Activated naive CD4-positive, alpha-beta T cell treated with anti-CD3 and anti-CD28 coated beads, Interleukin-2, amount 50 U/mL, for 72 hours (primary cell): ENCODE measurements at regions not wholly inside any gene's neighbourhood (a gene's known extent, or its start where the extent isn't known, plus 50 kb on each side); places are given as distances from the start of the nearest gene placed in this dataset.
"Not testable (repeated sequence)": the region's sequence is repeated elsewhere in the genome, so short reads cannot be mapped to it uniquely, and the experiment has no call there.

Source experiments
- ATAC-seq, 2 donors: fragments of 150-1000 bp; cut with Tn5 transposase; 2 replicates each; pipeline ENCODE4 v1.10.0; 2021; ENCODE audit warnings: mild to moderate bottlenecking in 2 of 2, moderate library complexity in 2 of 2
- DNase-seq, 2 donors: peaks; one replicate each; pipeline ENCODE4 v3.0.0; 2021 to 2022; ENCODE audit warnings: low spot score in 2 of 2
- H3K27ac Mint-ChIP-seq, 2 donors: one replicate each; pipeline ENCODE4 v1.8.0; 2022; ENCODE audit warnings: mild to moderate bottlenecking in 2 of 2, mixed read lengths in 2 of 2
- H3K36me3 Mint-ChIP-seq, 2 donors: one replicate each; pipeline ENCODE4 v1.8.0; 2022; ENCODE audit warnings: mixed read lengths in 2 of 2
- H3K9me3 Mint-ChIP-seq, 2 donors: one replicate each; pipeline ENCODE4 v1.8.0; 2022; ENCODE audit warnings: mixed read lengths in 2 of 2

- no peak for ATAC-seq
- Mint-ChIP-seq H3K27ac (no peak overlapping the region), H3K9me3 (no peaks in the 10 kb centered on the region), H3K36me3 (no peaks in the 10 kb centered on the region)
- DNase-seq: no peak
Measured at GRCh38 chr12:88338486-88338885, 196.4 kb downstream of the TMTC3 start.

GRCh38 chr12:88339254-88339949 is 197.3 kb downstream of the TMTC3 start:
- ATAC-seq (no peak), DNase-seq (no peak)
- no peak overlapping the region for H3K27ac Mint-ChIP-seq
- no peaks in the 10 kb centered on the region for H3K9me3 Mint-ChIP-seq
- H3K36me3 Mint-ChIP-seq: no peaks in the 10 kb centered on the region

GRCh38 chr12:88339966-88340365 is 197.9 kb downstream of the TMTC3 start:
- H3K27ac Mint-ChIP-seq: no peak overlapping the region
- no peak for DNase-seq
- no peaks in the 10 kb centered on the region for H3K36me3 Mint-ChIP-seq
- H3K9me3 Mint-ChIP-seq: no peaks in the 10 kb centered on the region
- no peak for ATAC-seq

GRCh38 chr12:88342251-88342806 is 200.2 kb downstream of the TMTC3 start:
- ATAC-seq (no peak), DNase-seq (no peak)
- peak overlapping the region in 1 of 2 donors; percentile 19 for H3K27ac Mint-ChIP-seq
- peaks cover 0 to 5% of the 10 kb centered on the region in 2 donors for H3K9me3 Mint-ChIP-seq
- no peaks in the 10 kb centered on the region for H3K36me3 Mint-ChIP-seq

GRCh38 chr12:88351146-88351545 is 209.0 kb downstream of the TMTC3 start:
- Mint-ChIP-seq H3K27ac (no peak overlapping the region), H3K9me3 (peaks cover 0 to 4% of the 10 kb centered on the region in 2 donors), H3K36me3 (no peaks in the 10 kb centered on the region)
- DNase-seq: no peak
- ATAC-seq: no peak

- no peak overlapping the region for H3K27ac Mint-ChIP-seq
- no peak for DNase-seq
- ATAC-seq: no peak
- H3K9me3 Mint-ChIP-seq: peaks cover 0 to 5% of the 10 kb centered on the region in 2 donors
- peaks cover 0 to 5% of the 10 kb centered on the region in 2 donors for H3K36me3 Mint-ChIP-seq
Measured at GRCh38 chr12:88354691-88355090, 212.6 kb downstream of the TMTC3 start.

- H3K36me3 Mint-ChIP-seq: peaks cover 0 to 5% of the 10 kb centered on the region in 2 donors
- no peak overlapping the region for H3K27ac Mint-ChIP-seq
- no peak for ATAC-seq
- DNase-seq: no peak
- peaks cover 4 to 5% of the 10 kb centered on the region in 2 donors for H3K9me3 Mint-ChIP-seq
Measured at GRCh38 chr12:88360343-88360742, 218.2 kb downstream of the TMTC3 start.

GRCh38 chr12:88361493-88361892 is 218.8 kb downstream of the KITLG start:
- Mint-ChIP-seq H3K36me3 (peaks cover 0 to 5% of the 10 kb centered on the region in 2 donors), H3K27ac (no peak overlapping the region), H3K9me3 (peaks cover 4 to 5% of the 10 kb centered on the region in 2 donors)
- DNase-seq (no peak), ATAC-seq (no peak)

- no peak for ATAC-seq
- H3K36me3 Mint-ChIP-seq: peaks cover 0 to 5% of the 10 kb centered on the region in 2 donors
- DNase-seq: no peak
- no peak overlapping the region for H3K27ac Mint-ChIP-seq
- peaks cover 4 to 5% of the 10 kb centered on the region in 2 donors for H3K9me3 Mint-ChIP-seq
Measured at GRCh38 chr12:88362439-88362838, 217.8 kb downstream of the KITLG start.

GRCh38 chr12:88365403-88365802 is 214.9 kb downstream of the KITLG start:
- H3K9me3 Mint-ChIP-seq: peaks cover 0 to 4% of the 10 kb centered on the region in 2 donors
- ATAC-seq: no peak
- H3K27ac Mint-ChIP-seq: no peak overlapping the region
- DNase-seq: no peak
- H3K36me3 Mint-ChIP-seq: no peaks in the 10 kb centered on the region

GRCh38 chr12:88366101-88366500 is 214.2 kb downstream of the KITLG start:
- no peak for ATAC-seq
- DNase-seq: no peak
- Mint-ChIP-seq H3K27ac (no peak overlapping the region), H3K9me3 (peaks cover 0 to 4% of the 10 kb centered on the region in 2 donors), H3K36me3 (no peaks in the 10 kb centered on the region)

- no peak for ATAC-seq
Measured at GRCh38 chr12:88367231-88367630, 213.0 kb downstream of the KITLG start.

GRCh38 chr12:88368077-88368476 is 212.2 kb downstream of the KITLG start:
- H3K27ac Mint-ChIP-seq, ATAC-seq, DNase-seq, H3K9me3 Mint-ChIP-seq, H3K36me3 Mint-ChIP-seq: not testable (repeated sequence)

More at GRCh38 chr12:88367231-88367630, 213.0 kb downstream of the KITLG start:
- peaks cover 0 to 4% of the 10 kb centered on the region in 2 donors for H3K9me3 Mint-ChIP-seq
- no peaks in the 10 kb centered on the region for H3K36me3 Mint-ChIP-seq
- H3K27ac Mint-ChIP-seq: no peak overlapping the region
- no peak for DNase-seq

GRCh38 chr12:88371416-88372183 is 208.7 kb downstream of the KITLG start:
- Mint-ChIP-seq H3K27ac (no peak overlapping the region), H3K9me3 (no peaks in the 10 kb centered on the region), H3K36me3 (no peaks in the 10 kb centered on the region)
- DNase-seq (no peak), ATAC-seq (no peak)

- Mint-ChIP-seq H3K9me3 (no peaks in the 10 kb centered on the region), H3K27ac (no peak overlapping the region), H3K36me3 (no peaks in the 10 kb centered on the region)
- ATAC-seq: no peak
- DNase-seq: no peak
Measured at GRCh38 chr12:88375306-88376305, 204.7 kb downstream of the KITLG start.

GRCh38 chr12:88377973-88378372 is 202.3 kb downstream of the KITLG start:
- Mint-ChIP-seq H3K36me3 (no peaks in the 10 kb centered on the region), H3K27ac (no peak overlapping the region), H3K9me3 (peaks cover 0 to 4% of the 10 kb centered on the region in 2 donors)
- no peak for DNase-seq
- ATAC-seq: no peak
